B cell (primary cell): ENCODE measurements at regions not wholly inside any gene's neighbourhood (a gene's known extent, or its start where the extent isn't known, plus 50 kb on each side); places are given as distances from the start of the nearest gene placed in this dataset.

Experiments used
- ATAC-seq: fragments of 200-7000 bp; cut with Tn5 transposase; one replicate; pipeline ENCODE4 v1.10.0; 2021; ENCODE audit warnings: low read depth, mild to moderate bottlenecking, moderate number of reproducible peaks, moderate library complexity
- CTCF ChIA-PET: fragments of 350-600 bp; sonication (Branson Sonifier 250); formaldehyde crosslinking; loops from one replicate; lab custom pipeline; 2021; ENCODE audit warnings: antibody characterized with exemption, inconsistent platforms; lab: Charles Lee
- POLR2A ChIA-PET: fragments of 350-600 bp; sonication (Branson Sonifier 250); formaldehyde crosslinking; loops from one replicate; lab custom pipeline; 2021; ENCODE audit warnings: antibody characterized with exemption; lab: Charles Lee
- DNase-seq: peaks from one replicate; pipeline ENCODE4 v3.0.0; 2013
- H2AFZ ChIP-seq: 2 replicates; pipeline ENCODE4 v1.6.1; 2012; ENCODE audit warnings: mild to moderate bottlenecking, low read depth, low read length; ENCODE audit not compliant: insufficient read depth, poor library complexity, severe bottlenecking
- H3K27ac ChIP-seq, 2 donors: 1 replicate in 1 of 2; 2 replicates in 1 of 2; pipeline ENCODE4 v1.5.1; 2012 to 2013; ENCODE audit warnings: low read length in 2 of 2, mild to moderate bottlenecking in 2 of 2, moderate library complexity in 1 of 2
- H3K27me3 ChIP-seq, 4 experiments: fragments of 200-600 bp in 1 of 4; sonication (generic) in 1 of 4; replicated peaks in 1 of 4; 1 replicate in 2 of 4; 2 replicates in 2 of 4; pipeline versions ENCODE4 v1.6.1 to v1.7.0; 2013 to 2016; ENCODE audit warnings: low read length in 3 of 4, mild to moderate bottlenecking in 2 of 4, mixed read lengths in 1 of 4, moderate library complexity in 1 of 4; ENCODE audit not compliant: insufficient read depth in 4 of 4, control insufficient read depth in 3 of 4; ENCODE audit errors: control extremely low read depth in 1 of 4
- H3K36me3 ChIP-seq, 2 experiments: replicated peaks in 1 of 2; 1 replicate in 1 of 2; 2 replicates in 1 of 2; pipeline versions ENCODE4 v1.6.1 to v1.7.1; 2013; ENCODE audit warnings: low read length in 1 of 2; ENCODE audit not compliant: insufficient read depth in 2 of 2, control insufficient read depth in 1 of 2; ENCODE audit errors: control extremely low read depth in 1 of 2, extremely low read depth in 1 of 2
- H3K4me1 ChIP-seq, 2 donors: fragments of 200-600 bp in 1 of 2; sonication (generic) in 1 of 2; 1 replicate in 1 of 2; 2 replicates in 1 of 2; pipeline versions ENCODE4 v1.5.1 to v1.6.1; 2013 to 2017; ENCODE audit warnings: low read length in 2 of 2; ENCODE audit not compliant: control insufficient read depth in 2 of 2, insufficient read depth in 2 of 2
- H3K4me2 ChIP-seq: replicated peaks from 2 replicates; pipeline ENCODE3; 2012; ENCODE audit warnings: mild to moderate bottlenecking, low read depth, low read length; ENCODE audit not compliant: poor library complexity, severe bottlenecking
- H3K4me3 ChIP-seq, 5 experiments: fragments of 200-600 bp in 1 of 5; sonication (generic) in 1 of 5; 1 replicate in 3 of 5; 2 replicates in 2 of 5; pipeline versions ENCODE4 v1.5.1 to v1.7.0; 2011 to 2016; ENCODE audit warnings: low read length in 4 of 5, mild to moderate bottlenecking in 4 of 5, low read depth in 2 of 5, control low read depth in 1 of 5, moderate library complexity in 1 of 5; ENCODE audit not compliant: insufficient read depth in 1 of 5; ENCODE audit errors: control extremely low read depth in 1 of 5, extremely low read depth in 1 of 5
- H3K79me2 ChIP-seq: fragments of 200-600 bp; sonication (generic); one replicate; pipeline ENCODE4 v1.6.0; 2016; ENCODE audit warnings: low read length; ENCODE audit not compliant: control insufficient read depth, insufficient read depth
- H3K9ac ChIP-seq: fragments of 200-600 bp; sonication (generic); 2 replicates; pipeline ENCODE4 v1.6.1; 2017; ENCODE audit warnings: mild to moderate bottlenecking, low read length, moderate library complexity
- H3K9me3 ChIP-seq, 3 donors: one replicate each; pipeline versions ENCODE4 v1.6.1 to v1.7.1; 2013; ENCODE audit warnings: low read length in 2 of 3; ENCODE audit not compliant: control insufficient read depth in 2 of 3, insufficient read depth in 1 of 3; ENCODE audit errors: control extremely low read depth in 1 of 3
- H4K20me1 ChIP-seq: 2 replicates; pipeline ENCODE4 v1.6.0; 2012; ENCODE audit warnings: mild to moderate bottlenecking, low read length; ENCODE audit not compliant: insufficient read depth, control insufficient read depth, poor library complexity, severe bottlenecking
- H3K27ac Mint-ChIP-seq: one replicate; pipeline ENCODE4 v1.8.0; 2021; ENCODE audit warnings: mixed read lengths
- H3K27me3 Mint-ChIP-seq: one replicate; pipeline ENCODE4 v1.8.0; 2021; ENCODE audit warnings: mixed read lengths
- H3K4me1 Mint-ChIP-seq: one replicate; pipeline ENCODE4 v1.8.0; 2021; ENCODE audit warnings: mixed read lengths
- H3K4me3 Mint-ChIP-seq: one replicate; pipeline ENCODE4 v1.8.0; 2021; ENCODE audit warnings: mixed read lengths
- H3K9me3 Mint-ChIP-seq: one replicate; pipeline ENCODE4 v1.8.0; 2022; ENCODE audit warnings: mixed read lengths; ENCODE audit not compliant: insufficient read depth
- CTCF ChIP-seq: fragments of 200-600 bp; IDR thresholded peaks from one replicate; pipeline ENCODE4 v1.8.0; 2022; ENCODE audit warnings: antibody characterized with exemption, mild to moderate bottlenecking
- EZH2 ChIP-seq: IDR thresholded peaks from 2 replicates; pipeline ENCODE4 v1.6.1; 2012; ENCODE audit warnings: borderline replicate concordance, low read depth, mild to moderate bottlenecking, moderate library complexity, low read length; ENCODE audit not compliant: insufficient read depth, poor library complexity, severe bottlenecking
- WGBS: methylation state at CpG from one replicate; pipeline ENCODE4 v1.1.5; 2013; ENCODE audit warnings: missing lambda C conversion rate; ENCODE audit not compliant: insufficient coverage; 5-methylcytosine and 5-hydroxymethylcytosine counted together
- intact Hi-C: fragments of 100-400 bp; cut with micrococcal nuclease; formaldehyde crosslinking; loops from one replicate; pipeline ENCODE4 v1.10.0; 2022

- no peak overlapping the region for H3K9ac ChIP-seq
- POLR2A ChIA-PET: no interaction called here
- no peaks in the 10 kb centered on the region for H3K9me3 ChIP-seq
- CTCF ChIA-PET: no interaction called here
- intact Hi-C loops: no loop called here
- no peak overlapping the region for H3K4me2 ChIP-seq
- no peaks in the 10 kb centered on the region for H3K4me1 Mint-ChIP-seq
- H3K79me2 ChIP-seq: no peaks in the 10 kb centered on the region
- H3K4me1 ChIP-seq: no peaks in the 10 kb centered on the region
- no peaks in the 10 kb centered on the region for H3K36me3 ChIP-seq
- no peak overlapping the region for H3K4me3 Mint-ChIP-seq
- no peak overlapping the region for H2AFZ ChIP-seq
- no peak overlapping the region for H3K4me3 ChIP-seq
- ATAC-seq (no peak), DNase-seq (no peak)
- H3K9me3 Mint-ChIP-seq: no peaks in the 10 kb centered on the region
- no peak overlapping the region for H3K27ac ChIP-seq
- no CpG with 5 or more reads among the region's 3 CpGs for WGBS
- H3K27me3 ChIP-seq: no peaks in the 10 kb centered on the region
- TF ChIP-seq CTCF: no peak
- TF ChIP-seq EZH2: no peak
- no peak overlapping the region for H3K27ac Mint-ChIP-seq
- no peaks in the 10 kb centered on the region for H3K27me3 Mint-ChIP-seq
- no peaks in the 10 kb centered on the region for H4K20me1 ChIP-seq
These were observed 432.1 kb downstream of the TBC1D4 start for GRCh38 chr13:75049735-75050335.

GRCh38 chr13:75042807-75043206, 439.2 kb downstream of the TBC1D4 start:
- no CpG with 5 or more reads among the region's 1 CpG for WGBS

More at GRCh38 chr13:75042807-75043206, 439.2 kb downstream of the TBC1D4 start:
- no peak overlapping the region for H3K4me3 Mint-ChIP-seq
- H3K4me1 Mint-ChIP-seq: no peaks in the 10 kb centered on the region
- H4K20me1 ChIP-seq: no peaks in the 10 kb centered on the region
- no peak overlapping the region for H3K27ac Mint-ChIP-seq
- DNase-seq (no peak), ATAC-seq (no peak)
- no peak overlapping the region for H3K9ac ChIP-seq
- H2AFZ ChIP-seq: no peak overlapping the region
- TF ChIP-seq CTCF (no peak), EZH2 (no peak)
- H3K79me2 ChIP-seq: no peaks in the 10 kb centered on the region
- H3K27ac ChIP-seq: no peak overlapping the region
- H3K9me3 ChIP-seq: no peaks in the 10 kb centered on the region
- ChIA-PET CTCF (no interaction called here), POLR2A (no interaction called here)
- H3K4me3 ChIP-seq: no peak overlapping the region
- H3K9me3 Mint-ChIP-seq: peaks cover 4% of the 10 kb centered on the region
- no peak overlapping the region for H3K4me2 ChIP-seq
- no peaks in the 10 kb centered on the region for H3K27me3 ChIP-seq
- no peaks in the 10 kb centered on the region for H3K27me3 Mint-ChIP-seq
- no peaks in the 10 kb centered on the region for H3K36me3 ChIP-seq
- intact Hi-C loops: no loop called here
- no peaks in the 10 kb centered on the region for H3K4me1 ChIP-seq
